ENCODE measurements at regions not wholly inside any gene's neighbourhood (a gene's known extent, or its start where the extent isn't known, plus 50 kb on each side); places are given as distances from the start of the nearest gene placed in this dataset.
A peak's percentile ranks its signal among the peaks of the same experiment; 100 is the strongest.

DNA sequence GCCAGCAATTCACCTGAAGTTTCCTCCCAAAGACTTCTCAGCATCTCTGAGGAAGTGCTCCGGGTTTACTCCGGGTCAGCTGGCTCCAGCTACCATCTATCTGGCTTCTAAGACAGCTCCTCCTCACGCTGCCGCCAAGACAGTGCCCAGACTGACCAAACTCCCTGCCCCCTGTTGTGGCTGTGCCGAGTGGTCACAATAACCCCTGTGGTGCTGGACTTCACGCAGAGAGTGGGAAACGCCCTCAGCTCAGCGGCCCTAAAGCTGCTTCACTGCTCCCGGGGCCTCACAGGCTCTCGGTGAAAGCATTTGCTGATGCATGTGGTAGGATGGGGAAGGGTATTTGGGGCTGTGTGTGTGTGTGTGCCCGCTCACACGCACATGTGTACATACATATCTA lies 154.8 kb upstream of the ZNF236 start:
- H3K4me1 Mint-ChIP-seq (ENCODE audit: low read depth), result no peaks in the 10 kb centered on the region
- H3K4me3 Mint-ChIP-seq (ENCODE audit: unreplicated experiment), result no peak overlapping the region
- H3K27me3 Mint-ChIP-seq (ENCODE audit: low read depth), result peaks cover 8% of the 10 kb centered on the region
- TF ChIP-seq, protein P1, sequence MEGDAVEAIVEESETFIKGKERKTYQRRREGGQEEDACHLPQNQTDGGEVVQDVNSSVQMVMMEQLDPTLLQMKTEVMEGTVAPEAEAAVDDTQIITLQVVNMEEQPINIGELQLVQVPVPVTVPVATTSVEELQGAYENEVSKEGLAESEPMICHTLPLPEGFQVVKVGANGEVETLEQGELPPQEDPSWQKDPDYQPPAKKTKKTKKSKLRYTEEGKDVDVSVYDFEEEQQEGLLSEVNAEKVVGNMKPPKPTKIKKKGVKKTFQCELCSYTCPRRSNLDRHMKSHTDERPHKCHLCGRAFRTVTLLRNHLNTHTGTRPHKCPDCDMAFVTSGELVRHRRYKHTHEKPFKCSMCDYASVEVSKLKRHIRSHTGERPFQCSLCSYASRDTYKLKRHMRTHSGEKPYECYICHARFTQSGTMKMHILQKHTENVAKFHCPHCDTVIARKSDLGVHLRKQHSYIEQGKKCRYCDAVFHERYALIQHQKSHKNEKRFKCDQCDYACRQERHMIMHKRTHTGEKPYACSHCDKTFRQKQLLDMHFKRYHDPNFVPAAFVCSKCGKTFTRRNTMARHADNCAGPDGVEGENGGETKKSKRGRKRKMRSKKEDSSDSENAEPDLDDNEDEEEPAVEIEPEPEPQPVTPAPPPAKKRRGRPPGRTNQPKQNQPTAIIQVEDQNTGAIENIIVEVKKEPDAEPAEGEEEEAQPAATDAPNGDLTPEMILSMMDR (IDR thresholded peaks at IDR 0.05), result no peak
- H3K27ac Mint-ChIP-seq (ENCODE audit: unreplicated experiment), result no peak overlapping the region
- no peak for DNase-seq (ENCODE audit: low spot score)
- H3K36me3 Mint-ChIP-seq (ENCODE audit: low read depth), result no peaks in the 10 kb centered on the region
- H3K9me3 Mint-ChIP-seq (ENCODE audit: low read depth), result no peaks in the 10 kb centered on the region

DNA sequence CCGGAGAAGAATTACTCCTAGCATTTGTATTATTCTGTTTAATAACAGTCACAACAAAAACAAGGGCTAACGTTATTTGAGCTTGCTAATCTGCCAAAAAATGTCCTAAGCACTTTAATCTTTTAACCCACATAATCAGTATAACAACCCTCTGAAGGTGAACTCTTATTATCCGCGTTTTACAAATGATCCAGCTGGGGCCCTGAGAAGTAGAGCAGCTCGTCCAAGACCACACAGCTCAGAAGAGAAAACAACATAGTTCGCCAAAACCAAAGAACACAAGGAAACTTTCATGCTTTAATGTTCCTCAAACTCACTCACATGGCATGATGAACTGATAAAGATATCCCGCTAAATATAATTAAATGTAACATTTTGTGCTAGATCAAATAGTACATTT lies 159.7 kb upstream of the ZNF236 start:
- Mint-ChIP-seq H3K36me3 (ENCODE audit: low read depth) (no peaks in the 10 kb centered on the region), H3K9me3 (ENCODE audit: low read depth) (no peaks in the 10 kb centered on the region), H3K27ac (ENCODE audit: unreplicated experiment) (no peak overlapping the region), H3K27me3 (ENCODE audit: low read depth) (peaks cover 18% of the 10 kb centered on the region), H3K4me3 (ENCODE audit: unreplicated experiment) (no peak overlapping the region), H3K4me1 (ENCODE audit: low read depth) (no peaks in the 10 kb centered on the region)
- DNase-seq (ENCODE audit: low spot score), result no peak
- TF ChIP-seq, protein P1 (IDR thresholded peaks at IDR 0.05), result no peak

DNA sequence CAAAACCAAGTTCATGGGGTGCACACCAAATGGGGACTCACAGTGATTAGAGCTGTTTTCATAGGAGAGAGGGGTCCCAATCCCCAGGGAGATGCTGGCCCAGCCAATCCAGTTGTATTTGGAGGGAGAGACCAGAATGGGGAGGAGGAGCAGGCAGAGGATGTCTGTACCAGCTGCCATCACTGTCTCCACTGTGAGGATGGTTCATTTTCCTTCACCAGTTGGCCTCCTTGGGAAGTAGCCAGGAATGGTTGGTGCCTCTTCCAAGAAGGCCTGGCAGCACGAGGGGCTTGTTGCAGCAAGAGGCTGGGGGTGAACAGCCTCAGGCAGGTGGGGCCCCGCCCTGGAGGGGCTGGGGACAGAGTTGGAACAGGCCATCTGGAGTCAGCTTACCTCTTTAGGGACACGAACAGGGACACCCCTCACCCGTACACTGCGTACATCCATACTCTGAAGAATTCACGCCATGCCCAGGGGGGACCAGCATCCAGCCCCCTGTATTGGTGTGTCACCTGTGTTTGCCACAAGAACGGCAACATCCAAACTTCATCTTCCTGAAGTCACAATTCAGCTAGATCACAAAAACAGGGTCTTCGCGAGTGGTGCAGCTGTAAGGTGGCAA lies 161.7 kb upstream of the ZNF236 start:
- Mint-ChIP-seq H3K4me3 (ENCODE audit: unreplicated experiment) (no peak overlapping the region), H3K4me1 (ENCODE audit: low read depth) (no peaks in the 10 kb centered on the region), H3K36me3 (ENCODE audit: low read depth) (no peaks in the 10 kb centered on the region), H3K9me3 (ENCODE audit: low read depth) (no peaks in the 10 kb centered on the region), H3K27me3 (ENCODE audit: low read depth) (peaks cover 21% of the 10 kb centered on the region), H3K27ac (ENCODE audit: unreplicated experiment) (no peak overlapping the region)
- no peak for DNase-seq (ENCODE audit: low spot score)
- TF ChIP-seq, protein P1 (IDR thresholded peaks at IDR 0.05), result no peak

DNA sequence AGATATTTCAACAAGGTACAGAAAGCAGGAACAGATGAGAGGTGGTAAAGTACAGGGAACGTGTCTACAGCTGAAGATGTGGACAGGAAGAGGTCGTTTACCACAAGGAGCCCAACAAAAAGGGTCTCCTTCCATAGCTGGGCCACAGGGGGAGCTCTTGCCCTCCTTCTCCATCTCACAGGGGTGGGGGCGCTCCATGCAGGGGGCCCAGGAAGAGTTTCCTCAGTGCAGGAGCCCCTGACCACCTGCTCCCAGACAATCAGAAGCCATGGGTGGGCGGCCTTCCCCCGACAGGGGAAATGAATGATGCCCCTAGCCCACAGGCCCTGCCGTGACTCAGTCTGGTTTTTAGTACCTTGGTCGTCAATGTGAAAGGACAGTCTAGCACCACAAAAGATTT lies 163.6 kb upstream of the ZNF516 start:
- H3K36me3 Mint-ChIP-seq (ENCODE audit: low read depth), result no peaks in the 10 kb centered on the region
- no peak for DNase-seq (ENCODE audit: low spot score)
- no peaks in the 10 kb centered on the region for H3K9me3 Mint-ChIP-seq (ENCODE audit: low read depth)
- H3K27me3 Mint-ChIP-seq (ENCODE audit: low read depth), result peaks cover 22% of the 10 kb centered on the region
- no peak overlapping the region for H3K4me3 Mint-ChIP-seq (ENCODE audit: unreplicated experiment)
- no peak overlapping the region for H3K27ac Mint-ChIP-seq (ENCODE audit: unreplicated experiment)
- no peaks in the 10 kb centered on the region for H3K4me1 Mint-ChIP-seq (ENCODE audit: low read depth)
- TF ChIP-seq, protein P1 (IDR thresholded peaks at IDR 0.05), result peak; percentile 60

DNA sequence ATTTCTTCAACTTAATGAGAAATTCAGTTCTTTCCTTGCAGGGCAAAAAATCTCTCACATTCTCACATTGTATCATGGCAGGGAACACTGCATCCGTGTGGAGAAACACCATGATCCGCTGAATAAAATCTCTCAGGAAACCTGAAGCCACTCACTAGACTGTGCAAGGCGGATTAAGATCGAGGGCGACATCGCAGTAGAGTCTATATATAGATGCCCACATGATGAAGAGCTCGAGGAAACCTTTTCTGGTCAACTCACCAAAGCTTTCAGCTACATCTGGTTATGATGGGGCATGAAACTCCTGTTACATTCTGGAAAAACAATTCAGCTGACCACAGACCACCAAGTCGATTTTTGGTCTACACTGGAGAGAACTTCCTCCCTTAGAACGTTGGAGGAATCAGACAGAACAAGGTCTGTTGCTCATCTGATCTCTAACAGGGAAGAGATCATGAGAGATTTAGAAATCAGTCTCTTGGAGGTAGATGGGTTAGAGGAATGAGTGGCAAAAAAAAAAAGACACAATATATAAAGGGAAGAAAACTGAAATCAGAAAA lies 162.9 kb upstream of the ZNF516 start:
- Mint-ChIP-seq H3K4me1 (ENCODE audit: low read depth) (no peaks in the 10 kb centered on the region), H3K36me3 (ENCODE audit: low read depth) (no peaks in the 10 kb centered on the region), H3K27ac (ENCODE audit: unreplicated experiment) (no peak overlapping the region), H3K9me3 (ENCODE audit: low read depth) (no peaks in the 10 kb centered on the region), H3K27me3 (ENCODE audit: low read depth) (peaks cover 24% of the 10 kb centered on the region), H3K4me3 (ENCODE audit: unreplicated experiment) (no peak overlapping the region)
- TF ChIP-seq, protein P1 (IDR thresholded peaks at IDR 0.05), result no peak
- DNase-seq (ENCODE audit: low spot score), result no peak
